ENCODE measurements at regions not wholly inside any gene's neighbourhood (a gene's known extent, or its start where the extent isn't known, plus 50 kb on each side); places are given as distances from the start of the nearest gene placed in this dataset.
"Not testable (repeated sequence)": the region's sequence is repeated elsewhere in the genome, so short reads cannot be mapped to it uniquely, and the experiment has no call there.

DNA sequence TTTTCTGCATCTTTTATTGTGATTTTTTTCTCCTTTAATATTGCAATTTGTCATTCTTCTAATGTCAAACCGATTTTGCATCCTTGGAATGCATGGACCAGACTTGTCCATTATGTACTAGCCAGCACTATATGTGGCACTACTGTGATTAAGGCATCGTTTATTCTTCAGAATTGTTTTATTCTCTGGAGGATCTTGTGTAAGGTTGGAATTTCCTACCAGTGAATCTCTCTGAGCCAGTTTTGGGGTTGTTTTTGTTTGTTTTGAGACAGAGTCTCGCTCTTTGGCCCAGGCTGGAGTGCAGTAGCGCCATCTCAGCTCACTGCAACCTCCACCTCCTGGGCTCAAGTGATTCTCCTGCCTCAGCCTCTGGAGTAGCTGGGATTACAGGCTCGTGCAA lies 58.5 kb downstream of the IGLL5 start:
- DNase-seq, result no peak

DNA sequence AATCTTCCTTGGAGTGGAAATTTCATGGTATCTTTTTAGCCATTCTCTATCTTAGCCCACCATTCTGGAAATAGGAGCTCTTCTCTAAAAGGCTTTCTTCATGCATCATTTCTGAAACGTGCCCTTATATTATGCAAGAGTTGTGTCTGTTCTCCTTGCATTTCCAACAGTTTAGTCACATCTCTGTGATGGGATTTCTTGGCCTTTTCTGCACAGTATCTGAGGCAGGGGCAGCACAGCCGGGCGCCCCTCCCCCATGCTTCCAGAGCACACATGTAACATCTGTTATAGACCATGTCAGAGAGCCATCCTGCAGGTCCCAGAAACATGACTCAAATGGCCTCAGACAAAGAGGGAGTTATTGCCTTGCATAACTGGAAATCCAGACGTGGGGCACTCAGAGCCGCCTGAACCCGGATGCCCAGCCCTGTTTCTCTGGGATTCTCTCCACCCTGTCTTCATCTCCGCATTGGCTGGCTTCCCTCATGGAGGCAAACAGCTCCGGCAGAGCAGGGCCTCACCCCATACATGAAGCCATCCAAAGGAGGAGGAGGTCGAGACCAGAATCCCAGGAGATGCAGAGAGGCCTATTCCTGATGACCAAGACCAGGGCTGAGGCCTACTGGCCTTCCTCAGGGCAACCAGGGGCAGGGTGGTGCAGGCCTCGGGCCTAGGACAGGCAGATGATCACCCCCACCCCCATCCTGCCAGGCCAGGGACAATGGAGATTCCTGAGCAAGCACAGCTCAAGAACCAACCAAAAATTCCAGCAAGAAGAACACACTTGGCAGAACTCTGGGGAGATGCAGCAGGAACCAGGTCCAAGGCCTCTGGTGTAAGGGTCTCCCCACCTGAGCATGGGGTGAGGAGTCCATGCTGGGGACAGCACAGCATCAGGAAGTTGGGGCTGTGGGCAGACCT lies 61.3 kb downstream of the IGLL5 start:
- no peak for DNase-seq

DNA sequence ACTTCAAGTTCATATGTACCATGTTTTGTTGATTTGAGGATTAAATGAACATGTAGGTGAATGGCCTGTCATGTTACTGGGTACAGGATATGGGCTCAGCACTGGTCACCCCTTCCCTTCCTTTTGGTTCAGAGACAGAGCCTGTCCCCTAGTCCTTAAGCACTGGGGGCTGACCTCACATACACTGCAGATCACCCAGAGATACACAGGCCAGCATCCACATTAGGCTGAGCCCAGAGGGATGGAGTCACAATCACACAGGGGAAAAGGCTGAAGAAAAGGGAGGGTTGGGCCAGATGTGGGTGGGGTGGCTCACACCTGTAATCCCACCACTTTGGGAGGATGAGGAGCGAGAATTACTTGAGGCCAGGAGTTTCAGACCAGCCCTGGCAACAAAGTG lies 62.3 kb downstream of the IGLL5 start:
- DNase-seq, result no peak

DNA sequence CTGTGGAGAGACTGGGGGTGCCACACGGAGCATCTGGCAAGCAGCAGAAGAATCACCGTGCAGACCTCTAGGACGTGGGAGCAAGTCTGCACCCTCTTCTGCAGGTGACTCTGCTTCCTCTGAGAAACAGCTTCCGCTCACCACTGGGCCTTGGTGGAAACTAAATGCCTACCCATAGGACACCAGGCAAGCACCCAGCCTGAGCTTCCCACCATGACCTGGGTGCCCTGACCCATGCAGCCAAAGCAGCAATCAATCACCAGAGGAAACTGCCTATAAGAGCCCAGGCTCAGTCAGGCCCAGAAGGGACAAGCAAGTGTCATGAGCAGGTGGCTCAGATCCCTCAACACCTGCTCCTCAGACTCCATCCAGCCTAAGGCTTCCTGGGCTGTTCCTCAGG lies 63.4 kb downstream of the IGLL5 start:
- DNase-seq, result no peak

GRCh38 chr22:22952531-22953280 lies 65.1 kb downstream of the IGLL5 start:
- DNase-seq, result no peak

GRCh38 chr22:22953791-22954190 lies 66.2 kb downstream of the IGLL5 start:
- DNase-seq, result no peak

- DNase-seq, result peak; percentile 24
Measured at GRCh38 chr22:22954656-22955055, 67.0 kb downstream of the IGLL5 start.

DNA sequence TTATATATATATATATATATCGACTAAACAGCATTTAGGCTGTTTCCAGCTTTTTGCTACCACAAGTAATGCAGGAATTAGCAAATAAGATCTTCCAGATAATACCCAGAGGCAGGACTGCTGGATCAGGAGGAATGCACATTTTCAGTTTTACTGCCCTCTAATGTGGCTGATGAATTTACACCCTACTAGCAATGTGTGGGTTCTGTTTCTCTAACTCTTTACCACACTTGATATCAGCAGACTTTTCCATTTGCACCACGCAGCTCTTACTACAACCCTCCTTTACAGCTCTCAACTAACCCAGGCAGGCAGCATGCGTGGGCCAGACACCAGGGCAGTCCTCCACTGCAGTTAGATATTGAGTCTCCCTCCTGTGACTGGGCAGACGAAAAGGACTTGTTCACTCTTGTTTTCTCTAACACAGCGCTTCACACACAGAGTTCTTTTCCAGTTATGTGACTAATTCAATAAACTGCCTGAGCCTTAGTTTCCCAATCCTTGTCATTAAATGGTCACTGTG lies 67.7 kb downstream of the IGLL5 start:
- DNase-seq, result no peak

- DNase-seq, result peak; percentile 68
Measured at GRCh38 chr22:22955866-22956535, 68.4 kb downstream of the IGLL5 start.

DNA sequence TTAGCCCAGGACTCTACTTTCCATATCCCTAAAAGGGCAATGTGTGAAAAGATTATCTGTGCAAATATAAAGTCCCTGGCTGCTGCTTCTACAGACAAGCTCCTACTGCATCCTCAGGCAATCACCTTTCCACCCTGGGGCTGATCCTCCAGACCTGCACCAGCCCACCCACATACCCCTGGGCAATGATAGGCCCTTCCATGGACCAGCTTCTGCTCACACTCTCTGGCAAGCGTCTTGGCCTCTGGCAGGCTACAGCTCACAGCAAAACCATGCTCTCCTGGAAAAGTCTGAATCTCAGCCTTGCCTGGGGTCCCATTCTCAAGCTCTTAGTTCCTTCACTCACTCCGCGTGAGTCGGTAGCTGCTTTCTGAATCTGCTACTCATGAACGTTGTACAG lies 69.5 kb downstream of the IGLL5 start:
- DNase-seq, result no peak

DNA sequence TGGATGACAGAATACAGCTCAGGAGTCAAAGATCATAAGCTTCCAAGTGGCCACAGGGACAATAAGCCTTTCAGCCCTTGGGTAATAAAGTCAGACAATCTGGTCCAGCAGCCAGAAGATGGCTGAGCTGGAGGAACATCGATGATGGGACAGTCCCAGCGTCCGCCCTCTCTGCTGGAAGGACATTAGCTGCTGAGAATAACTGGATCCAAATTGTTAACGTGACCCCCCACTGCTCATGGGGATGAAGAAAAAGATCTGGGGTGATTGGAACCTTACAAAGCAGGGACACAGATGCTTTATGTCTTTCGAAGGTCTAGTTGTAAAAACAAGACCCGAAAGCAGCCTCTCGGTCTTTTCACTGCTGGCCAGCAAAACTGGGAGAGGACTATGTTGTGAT lies 71.0 kb downstream of the IGLL5 start:
- no peak for DNase-seq

DNA sequence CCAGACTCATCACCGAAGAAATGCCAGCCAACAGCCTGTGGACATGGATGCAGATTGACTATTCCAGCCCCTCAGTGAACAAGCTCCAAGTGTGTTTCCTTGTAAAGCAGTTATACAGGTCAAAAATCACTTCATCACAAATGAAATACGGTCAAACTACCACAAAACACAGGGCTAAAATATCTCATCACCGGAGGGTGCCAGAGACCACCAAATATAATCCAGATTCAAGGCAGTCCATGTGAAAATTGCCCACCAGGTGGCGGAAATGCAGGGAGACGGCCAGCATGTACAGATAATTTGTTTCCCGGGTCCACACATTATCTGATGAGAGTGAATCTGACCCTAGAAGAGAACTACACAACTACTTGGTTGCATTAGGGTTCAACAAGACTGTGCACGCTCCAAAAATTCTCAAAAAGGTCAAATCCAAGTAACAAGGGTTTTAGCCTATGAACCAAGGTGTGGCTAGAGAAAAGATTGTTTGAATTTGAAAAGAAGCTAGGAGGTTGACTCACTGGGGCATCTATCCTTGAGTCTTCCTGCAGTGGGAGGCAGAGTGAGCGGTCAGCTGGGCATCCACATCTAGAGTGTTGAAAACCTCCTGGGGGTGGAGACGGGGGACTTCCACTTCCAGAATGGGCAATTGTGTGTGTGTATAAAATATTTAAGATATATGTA lies 71.7 kb downstream of the IGLL5 start:
- peak; percentile 59 for DNase-seq

- DNase-seq, result no peak
Measured at GRCh38 chr22:22960307-22960706, 72.7 kb downstream of the IGLL5 start.

GRCh38 chr22:22961574-22961973 lies 74.0 kb downstream of the IGLL5 start:
- DNase-seq, result no peak

GRCh38 chr22:22968366-22968765 lies 80.8 kb downstream of the IGLL5 start:
- no peak for DNase-seq

DNA sequence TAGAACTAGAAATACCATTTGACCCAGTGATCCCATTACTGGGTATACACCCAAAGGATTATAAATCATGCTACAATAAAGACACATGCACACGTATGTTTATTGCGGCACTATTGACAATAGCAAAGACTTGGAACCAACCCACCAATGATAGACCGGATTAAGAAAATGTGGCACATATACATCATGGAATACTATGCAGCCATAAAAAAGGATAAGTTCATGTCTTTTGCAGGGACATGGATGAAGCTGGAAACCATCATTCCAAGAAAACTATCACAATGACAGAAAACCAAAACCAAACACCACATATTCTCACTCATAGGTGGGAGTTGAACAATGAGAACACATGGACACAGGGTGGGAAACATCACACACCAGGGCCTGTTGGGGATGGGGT lies 85.0 kb downstream of the IGLL5 start:
- DNase-seq, result not testable (repeated sequence)

- DNase-seq, result no peak
Measured at GRCh38 chr22:22973336-22973735, 85.7 kb downstream of the IGLL5 start.

GRCh38 chr22:22974156-22974555 lies 86.5 kb downstream of the IGLL5 start:
- no peak for DNase-seq

DNA sequence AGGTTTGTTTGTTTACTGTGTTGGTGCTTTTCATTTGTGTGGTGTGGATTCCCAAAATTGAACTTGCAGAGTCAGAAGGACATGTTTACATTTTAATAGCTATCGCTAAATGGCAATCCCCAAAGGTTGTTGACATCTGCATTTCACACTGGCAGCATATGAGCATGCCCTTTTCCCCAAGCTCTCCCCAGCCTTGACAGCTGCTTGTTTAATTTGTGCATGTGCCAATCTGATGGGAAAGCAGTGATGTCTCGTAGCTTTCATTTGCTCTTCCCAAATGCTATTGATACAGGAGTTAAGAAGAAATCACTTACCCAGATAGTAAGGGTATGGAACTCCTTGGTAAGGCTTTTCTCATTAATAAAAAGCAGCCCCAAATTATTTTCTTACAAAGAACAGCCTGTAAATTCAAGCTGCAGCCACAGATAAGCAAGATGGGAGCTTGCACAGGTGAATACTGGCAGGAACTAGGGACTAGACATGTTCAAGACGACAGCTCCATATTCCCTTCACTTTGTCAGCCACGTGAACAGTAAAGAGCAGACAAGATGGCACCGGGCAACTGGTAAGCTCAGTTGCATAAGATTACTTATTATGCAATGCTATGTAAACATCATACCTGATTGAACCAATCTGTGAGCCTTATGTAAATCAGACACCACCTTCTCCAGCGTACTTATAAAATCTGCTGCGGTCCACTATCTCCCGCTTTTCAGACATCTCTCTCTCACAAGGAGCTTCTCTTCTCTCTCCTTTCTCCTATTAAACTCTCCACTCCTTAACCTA lies 87.4 kb downstream of the IGLL5 start:
- DNase-seq, result no peak

GRCh38 chr22:22976033-22976922 lies 88.7 kb downstream of the IGLL5 start:
- no peak for DNase-seq
